Suprapubic skin (tissue), 4 donors: ENCODE measurements at regions not wholly inside any gene's neighbourhood (a gene's known extent, or its start where the extent isn't known, plus 50 kb on each side); places are given as distances from the start of the nearest gene placed in this dataset.

Experiments used
- DNase-seq, 2 donors: peaks; one replicate each; pipeline ENCODE4 v3.0.0-alpha.2; 2019; ENCODE audit warnings: low spot score in 2 of 2
- H3K27ac ChIP-seq: fragments of 200-600 bp; sonication (generic); one replicate; pipeline ENCODE4 v1.5.1; 2019
- H3K27me3 ChIP-seq: fragments of 200-600 bp; sonication (generic); one replicate; pipeline ENCODE4 v1.5.1; 2019
- H3K36me3 ChIP-seq: fragments of 200-600 bp; sonication (generic); one replicate; pipeline ENCODE4 v1.5.1; 2019
- H3K4me1 ChIP-seq: fragments of 200-600 bp; sonication (generic); one replicate; pipeline ENCODE4 v1.5.1; 2019
- H3K4me3 ChIP-seq: fragments of 200-600 bp; sonication (generic); one replicate; pipeline ENCODE4 v1.5.1; 2019; ENCODE audit warnings: mild to moderate bottlenecking
- H3K9me3 ChIP-seq: fragments of 200-600 bp; sonication (generic); one replicate; pipeline ENCODE4 v1.5.1; 2019
- EP300 ChIP-seq: sonication (generic); formaldehyde crosslinking; IDR thresholded peaks from one replicate; pipeline ENCODE4 v1.6.1; 2017; ENCODE audit warnings: antibody characterized with exemption
- POLR2A ChIP-seq, 2 donors: fragments of 450-650 bp; IDR thresholded peaks; one replicate each; pipeline ENCODE4 v1.6.1; 2017; ENCODE audit warnings: antibody characterized with exemption in 2 of 2, mild to moderate bottlenecking in 2 of 2, moderate library complexity in 2 of 2
- POLR2AphosphoS5 ChIP-seq, 3 donors: sonication (generic); formaldehyde crosslinking; IDR thresholded peaks; one replicate each; pipeline ENCODE4 v1.6.1; 2017; ENCODE audit warnings: antibody characterized with exemption in 3 of 3
- WGBS: methylation state at CpG from one replicate; pipeline ENCODE4 v1.1.5; 2018; 5-methylcytosine and 5-hydroxymethylcytosine counted together
- TF ChIP-seq, protein P1 (sequence below), 2 donors: fragments of 200-600 bp in 1 of 2; fragments of 450-650 bp in 1 of 2; sonication (generic) in 1 of 2; IDR thresholded peaks; one replicate each; pipeline ENCODE4 v1.5.1; 2016 to 2019; ENCODE audit warnings: antibody characterized with exemption in 2 of 2, mild to moderate bottlenecking in 1 of 2, moderate library complexity in 1 of 2

DNA sequence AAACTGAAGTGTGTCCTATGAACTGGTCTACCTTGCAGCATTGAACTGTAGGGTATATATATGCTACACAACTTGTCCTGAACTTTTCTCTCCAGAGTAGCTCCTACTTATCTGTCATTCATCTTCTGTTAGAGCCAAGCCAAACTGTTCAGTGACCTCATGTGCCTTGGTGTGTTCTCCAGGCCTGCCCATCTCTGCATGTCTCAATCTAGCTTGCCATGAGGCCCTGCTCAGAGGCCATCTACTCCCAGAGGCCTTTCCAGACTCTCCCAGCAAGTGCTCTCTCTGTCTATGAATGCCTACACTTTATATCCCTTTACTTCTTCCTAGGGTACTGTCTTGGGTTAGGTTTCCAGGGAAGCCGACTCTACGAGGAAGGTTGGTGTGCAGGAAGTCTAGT lies 99.8 kb upstream of the MTPN start:
- Histone ChIP-seq H3K4me1 (no peaks in the 10 kb centered on the region), H3K4me3 (no peak overlapping the region), H3K9me3 (no peaks in the 10 kb centered on the region), H3K27ac (no peak overlapping the region), H3K27me3 (no peaks in the 10 kb centered on the region), H3K36me3 (no peaks in the 10 kb centered on the region)
- 76% methylated on average over 2 of the region's 2 CpGs for WGBS
- no peak for DNase-seq
- TF ChIP-seq EP300 = no peak
- TF ChIP-seq, protein P1, sequence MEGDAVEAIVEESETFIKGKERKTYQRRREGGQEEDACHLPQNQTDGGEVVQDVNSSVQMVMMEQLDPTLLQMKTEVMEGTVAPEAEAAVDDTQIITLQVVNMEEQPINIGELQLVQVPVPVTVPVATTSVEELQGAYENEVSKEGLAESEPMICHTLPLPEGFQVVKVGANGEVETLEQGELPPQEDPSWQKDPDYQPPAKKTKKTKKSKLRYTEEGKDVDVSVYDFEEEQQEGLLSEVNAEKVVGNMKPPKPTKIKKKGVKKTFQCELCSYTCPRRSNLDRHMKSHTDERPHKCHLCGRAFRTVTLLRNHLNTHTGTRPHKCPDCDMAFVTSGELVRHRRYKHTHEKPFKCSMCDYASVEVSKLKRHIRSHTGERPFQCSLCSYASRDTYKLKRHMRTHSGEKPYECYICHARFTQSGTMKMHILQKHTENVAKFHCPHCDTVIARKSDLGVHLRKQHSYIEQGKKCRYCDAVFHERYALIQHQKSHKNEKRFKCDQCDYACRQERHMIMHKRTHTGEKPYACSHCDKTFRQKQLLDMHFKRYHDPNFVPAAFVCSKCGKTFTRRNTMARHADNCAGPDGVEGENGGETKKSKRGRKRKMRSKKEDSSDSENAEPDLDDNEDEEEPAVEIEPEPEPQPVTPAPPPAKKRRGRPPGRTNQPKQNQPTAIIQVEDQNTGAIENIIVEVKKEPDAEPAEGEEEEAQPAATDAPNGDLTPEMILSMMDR (IDR thresholded peaks at IDR 0.05) = no peak
- TF ChIP-seq POLR2A (IDR thresholded peaks at IDR 0.05) = no peak
- TF ChIP-seq POLR2AphosphoS5 (IDR thresholded peaks at IDR 0.05) = no peak

DNA sequence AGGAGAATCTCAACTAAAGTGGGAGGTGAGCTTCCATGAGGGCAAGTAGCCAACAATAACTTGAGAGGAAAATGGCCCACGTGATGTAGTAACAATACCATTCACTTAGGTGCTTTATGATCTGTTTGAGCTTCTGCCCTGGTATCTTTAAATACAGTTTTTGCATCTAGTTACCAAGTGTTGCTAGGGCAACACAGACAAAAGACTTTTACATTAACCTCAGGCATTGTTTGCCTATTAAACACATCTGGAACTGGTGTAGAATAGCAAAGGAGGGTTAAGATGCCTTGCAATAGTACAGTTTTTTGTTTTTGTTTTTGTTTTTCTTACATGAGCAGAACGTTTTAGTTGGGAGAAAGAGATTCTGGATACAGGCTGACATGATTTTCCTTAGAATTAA lies 97.7 kb upstream of the MTPN start:
- Histone ChIP-seq H3K9me3 (no peaks in the 10 kb centered on the region), H3K27ac (no peak overlapping the region), H3K36me3 (no peaks in the 10 kb centered on the region), H3K4me1 (no peaks in the 10 kb centered on the region), H3K4me3 (no peak overlapping the region), H3K27me3 (no peaks in the 10 kb centered on the region)
- 26% methylated on average over 2 of the region's 2 CpGs for WGBS
- DNase-seq = no peak
- TF ChIP-seq POLR2AphosphoS5 (IDR thresholded peaks at IDR 0.05) (no peak), POLR2A (IDR thresholded peaks at IDR 0.05) (no peak)
- TF ChIP-seq, protein P1 (IDR thresholded peaks at IDR 0.05) = no peak

DNA sequence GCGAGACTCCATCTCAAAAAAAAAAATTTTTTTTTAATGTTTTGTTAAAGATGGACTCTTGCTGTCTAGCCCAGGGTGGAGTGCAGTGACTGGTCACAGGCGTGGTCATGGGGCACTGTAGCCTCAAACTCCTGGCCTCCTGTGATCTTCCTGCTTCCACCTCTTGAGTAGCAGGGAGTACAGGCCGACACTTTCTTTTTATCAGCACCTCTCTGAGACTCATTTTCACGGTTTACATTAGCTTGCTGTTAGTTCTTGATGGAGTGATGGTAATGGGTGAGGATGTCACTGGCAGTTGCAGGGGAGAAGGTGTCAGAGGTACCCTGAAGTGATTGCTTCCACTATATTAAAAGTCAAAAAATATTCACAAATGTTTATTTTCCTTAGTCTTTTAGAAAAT lies 95.3 kb upstream of the MTPN start:
- H3K27ac ChIP-seq = no peak overlapping the region
- H3K27me3 ChIP-seq = no peaks in the 10 kb centered on the region
- no peaks in the 10 kb centered on the region for H3K36me3 ChIP-seq
- DNase-seq = no peak
- H3K9me3 ChIP-seq = no peaks in the 10 kb centered on the region
- H3K4me1 ChIP-seq = no peaks in the 10 kb centered on the region
- TF ChIP-seq POLR2A (IDR thresholded peaks at IDR 0.05) = no peak
- TF ChIP-seq, protein P1 (IDR thresholded peaks at IDR 0.05) = no peak
- no peak for TF ChIP-seq POLR2AphosphoS5 (IDR thresholded peaks at IDR 0.05)
- TF ChIP-seq EP300 = no peak
- WGBS = 77% methylated on average over 4 of the region's 4 CpGs
- H3K4me3 ChIP-seq = no peak overlapping the region

DNA sequence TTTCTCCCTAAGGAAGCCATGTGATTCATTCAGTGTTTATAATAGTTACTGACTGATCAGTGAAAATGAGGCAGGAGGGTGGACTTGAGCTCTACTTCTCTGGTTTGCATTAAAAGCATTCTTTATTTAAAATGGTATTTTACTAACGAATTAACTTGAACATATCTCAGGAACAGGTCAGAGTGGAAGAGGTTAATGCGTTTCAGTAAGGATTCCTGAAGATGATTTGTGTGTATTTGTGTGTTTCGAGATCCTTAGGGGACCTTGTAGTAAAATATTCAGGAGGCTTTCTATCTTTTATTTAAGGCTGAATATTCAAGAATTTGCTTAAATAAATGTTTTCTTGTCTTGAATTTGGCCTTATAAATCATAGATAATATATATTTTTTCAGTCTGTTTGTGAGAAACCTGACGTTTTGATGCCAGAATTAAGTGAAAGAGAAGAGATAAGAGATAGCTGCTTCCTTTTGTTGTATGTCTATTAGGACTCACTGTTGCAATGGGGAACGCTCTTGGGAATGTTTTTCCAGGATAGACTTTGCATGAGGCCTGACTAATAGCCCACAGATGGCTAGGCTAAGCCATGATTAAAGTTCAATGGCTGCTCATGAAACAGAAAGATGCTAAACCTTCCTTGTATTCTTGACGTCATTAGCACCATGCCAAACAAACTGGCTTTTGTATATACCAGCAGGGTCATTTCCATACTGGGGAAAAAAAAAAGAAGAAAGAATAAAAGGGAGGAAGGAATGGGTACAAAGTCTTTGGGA lies 93.8 kb upstream of the MTPN start:
- no peak overlapping the region for H3K27ac ChIP-seq
- H3K9me3 ChIP-seq = no peaks in the 10 kb centered on the region
- no peaks in the 10 kb centered on the region for H3K36me3 ChIP-seq
- H3K4me3 ChIP-seq = no peak overlapping the region
- H3K4me1 ChIP-seq = no peaks in the 10 kb centered on the region
- no peak for TF ChIP-seq EP300
- TF ChIP-seq, protein P1 (IDR thresholded peaks at IDR 0.05) = no peak
- TF ChIP-seq POLR2A (IDR thresholded peaks at IDR 0.05) = no peak
- TF ChIP-seq POLR2AphosphoS5 (IDR thresholded peaks at IDR 0.05) = no peak
- no peak for DNase-seq
- WGBS = 53% methylated on average over 6 of the region's 6 CpGs
- no peaks in the 10 kb centered on the region for H3K27me3 ChIP-seq

DNA sequence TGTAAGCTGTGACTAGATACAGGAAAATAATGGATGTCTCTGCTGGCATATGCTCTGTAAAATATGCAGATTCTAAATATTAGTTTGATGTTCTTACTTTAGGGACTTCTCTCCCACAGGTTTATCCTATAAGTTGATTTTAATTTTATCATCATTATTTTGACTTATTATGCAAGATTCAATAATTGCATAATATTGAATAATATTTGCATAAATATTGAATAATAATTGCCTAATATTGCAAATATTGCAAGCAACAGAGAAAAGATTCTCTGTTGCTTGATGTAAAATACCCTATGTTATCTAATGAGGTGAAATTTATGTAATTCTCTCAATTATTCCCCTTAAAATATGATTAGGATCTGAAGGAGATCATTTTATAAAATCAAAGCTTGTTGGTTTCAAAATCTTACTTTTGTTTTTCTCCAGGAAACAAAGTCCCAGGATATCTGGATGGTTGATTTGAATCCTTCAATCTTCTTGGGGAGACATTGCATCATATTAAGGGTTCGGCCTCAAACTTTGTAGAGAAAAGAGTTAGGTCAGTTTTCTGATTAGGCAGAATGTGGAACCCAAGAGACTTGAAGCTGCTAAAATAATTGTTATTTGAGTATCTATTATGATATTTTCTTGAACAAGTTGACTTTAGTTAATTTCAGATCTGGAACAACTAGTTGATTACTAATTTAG lies 92.8 kb upstream of the MTPN start:
- no peaks in the 10 kb centered on the region for H3K4me1 ChIP-seq
- H3K36me3 ChIP-seq = no peaks in the 10 kb centered on the region
- no peaks in the 10 kb centered on the region for H3K27me3 ChIP-seq
- TF ChIP-seq POLR2AphosphoS5 (IDR thresholded peaks at IDR 0.05) (no peak), POLR2A (IDR thresholded peaks at IDR 0.05) (no peak)
- no peak for DNase-seq
- WGBS = 100% methylated on average over 1 of the region's 1 CpG
- no peak overlapping the region for H3K27ac ChIP-seq
- H3K4me3 ChIP-seq = no peak overlapping the region
- no peaks in the 10 kb centered on the region for H3K9me3 ChIP-seq
